IMR-90 (cell line): ENCODE measurements at regions not wholly inside any gene's neighbourhood (a gene's known extent, or its start where the extent isn't known, plus 50 kb on each side); places are given as distances from the start of the nearest gene placed in this dataset.

Experiments used
- ATAC-seq: fragments of 200-7000 bp; cut with Tn5 transposase; 2 replicates; pipeline ENCODE4 v1.9.1; 2020; ENCODE audit warnings: low read depth, mild to moderate bottlenecking, moderate library complexity
- BruUV-seq: library from RNA; stranded (reverse); fragments of 400-500 nt; replicated peaks from 2 replicates; lab custom pipeline; 2021; lab: Mats Ljungman, UMichigan
- CTCF ChIA-PET: fragments of 300-600 bp; formaldehyde crosslinking; extraction: SDS; loops from one replicate; lab custom pipeline; 2021; ENCODE audit warnings: antibody characterized with exemption; lab: Yijun Ruan, JAX
- POLR2A ChIA-PET: fragments of 300-600 bp; sonication (Branson Sonifier 250); formaldehyde crosslinking; loops from one replicate; lab custom pipeline; 2022; ENCODE audit warnings: antibody characterized with exemption; ENCODE audit not compliant: unreplicated experiment; lab: Charles Lee
- DNase-seq: peaks from one replicate; pipeline ENCODE4 v3.0.0; 2013
- H2AFZ ChIP-seq: replicated peaks from 2 replicates; pipeline ENCODE3; 2013; ENCODE audit warnings: low read length, mild to moderate bottlenecking; ENCODE audit not compliant: poor library complexity
- H2AK5ac ChIP-seq: 2 replicates; pipeline ENCODE4 v1.6.1; 2013; ENCODE audit warnings: low read depth, low read length, inconsistent platforms
- H2AK9ac ChIP-seq: replicated peaks from 2 replicates; pipeline ENCODE3; 2013; ENCODE audit warnings: mild to moderate bottlenecking, low read depth, low read length, moderate library complexity; ENCODE audit not compliant: poor library complexity
- H2BK120ac ChIP-seq: 2 replicates; pipeline ENCODE4 v1.6.1; 2013; ENCODE audit warnings: low read depth, low read length, inconsistent platforms
- H2BK15ac ChIP-seq: 3 replicates; pipeline ENCODE4 v1.6.1; 2013; ENCODE audit warnings: low read depth, low read length, inconsistent platforms
- H2BK20ac ChIP-seq: 2 replicates; pipeline ENCODE4 v1.6.1; 2013; ENCODE audit warnings: low read depth, mild to moderate bottlenecking, inconsistent platforms, low read length, moderate library complexity
- H2BK5ac ChIP-seq: 2 replicates; pipeline ENCODE4 v1.6.1; 2013; ENCODE audit warnings: mild to moderate bottlenecking, low read depth, low read length, inconsistent platforms; ENCODE audit not compliant: poor library complexity, severe bottlenecking
- H3K14ac ChIP-seq: replicated peaks from 2 replicates; pipeline ENCODE4 v1.6.1; 2013; ENCODE audit warnings: low read depth, low read length, inconsistent platforms
- H3K18ac ChIP-seq: 2 replicates; pipeline ENCODE4 v1.6.1; 2013; ENCODE audit warnings: low read depth, low read length, control low read depth
- H3K23ac ChIP-seq: 2 replicates; pipeline ENCODE4 v1.6.1; 2013; ENCODE audit warnings: low read depth, low read length, inconsistent platforms
- H3K27ac ChIP-seq: 2 replicates; pipeline ENCODE4 v1.5.1; 2013; ENCODE audit warnings: mild to moderate bottlenecking, control low read depth, low read length; ENCODE audit not compliant: insufficient read depth
- H3K27me3 ChIP-seq: 2 replicates; pipeline ENCODE4 v1.6.1; 2013; ENCODE audit warnings: low read length; ENCODE audit not compliant: control insufficient read depth, insufficient read depth
- H3K36me3 ChIP-seq: 2 replicates; pipeline ENCODE4 v1.6.1; 2013; ENCODE audit warnings: low read length, mixed read lengths; ENCODE audit not compliant: control insufficient read depth, insufficient read depth
- H3K4ac ChIP-seq: 2 replicates; pipeline ENCODE4 v1.6.1; 2013; ENCODE audit warnings: low read depth, low read length, inconsistent platforms
- H3K4me1 ChIP-seq: 2 replicates; pipeline ENCODE4 v1.6.1; 2013; ENCODE audit warnings: low read length, mixed read lengths; ENCODE audit not compliant: control insufficient read depth, insufficient read depth
- H3K4me2 ChIP-seq: 2 replicates; pipeline ENCODE4 v1.6.1; 2013; ENCODE audit warnings: low read depth, mild to moderate bottlenecking, control low read depth, low read length, moderate library complexity
- H3K4me3 ChIP-seq: 2 replicates; pipeline ENCODE4 v1.5.1; 2013; ENCODE audit warnings: low read depth, mild to moderate bottlenecking, control low read depth, low read length, moderate library complexity; ENCODE audit not compliant: insufficient read depth
- H3K56ac ChIP-seq: 2 replicates; pipeline ENCODE4 v1.6.1; 2013; ENCODE audit warnings: low read length, inconsistent platforms; ENCODE audit not compliant: insufficient read depth; ENCODE audit errors: extremely low read depth
- H3K79me1 ChIP-seq, 2 experiments: 2 replicates each; pipeline ENCODE4 v1.6.1; 2013; ENCODE audit warnings: low read length in 2 of 2, inconsistent platforms in 1 of 2, low read depth in 1 of 2
- H3K9ac ChIP-seq: 2 replicates; pipeline ENCODE4 v1.6.1; 2013; ENCODE audit warnings: low read depth, low read length, control low read depth
- H3K9me1 ChIP-seq: 2 replicates; pipeline ENCODE4 v1.6.1; 2013; ENCODE audit warnings: low read length, inconsistent platforms; ENCODE audit not compliant: insufficient read depth
- H3K9me3 ChIP-seq: 2 replicates; pipeline ENCODE4 v1.6.1; 2013; ENCODE audit warnings: low read length; ENCODE audit not compliant: control insufficient read depth, insufficient read depth
- H4K20me1 ChIP-seq: 2 replicates; pipeline ENCODE4 v1.6.1; 2013; ENCODE audit warnings: low read length, inconsistent platforms; ENCODE audit not compliant: insufficient read depth
- H4K5ac ChIP-seq: 2 replicates; pipeline ENCODE4 v1.6.1; 2013; ENCODE audit warnings: mild to moderate bottlenecking, low read depth, low read length, control low read depth
- H4K8ac ChIP-seq, 2 experiments: 2 replicates each; pipeline ENCODE4 v1.6.1; 2013; ENCODE audit warnings: low read depth in 2 of 2, low read length in 2 of 2, control low read depth in 1 of 2, inconsistent platforms in 1 of 2
- H4K91ac ChIP-seq: 2 replicates; pipeline ENCODE4 v1.6.1; 2013; ENCODE audit warnings: low read depth, low read length, inconsistent platforms; ENCODE audit not compliant: insufficient read depth
- CEBPB ChIP-seq: IDR thresholded peaks from 2 replicates; pipeline ENCODE4 v1.6.1; 2012; ENCODE audit warnings: low read depth, low read length, improper control_type of control experiment
- NFE2L2 ChIP-seq: fragments of 150-350 bp; IDR thresholded peaks from 2 replicates; pipeline ENCODE4 v1.6.1; 2016; ENCODE audit warnings: low read depth, mild to moderate bottlenecking, low read length
- RCOR1 ChIP-seq: IDR thresholded peaks from 2 replicates; pipeline ENCODE4 v1.6.1; 2012; ENCODE audit warnings: mild to moderate bottlenecking, low read length, improper control_type of control experiment; ENCODE audit not compliant: insufficient replicate concordance
- WGBS, 2 experiments: methylation state at CpG; one replicate each; pipeline versions ENCODE4 v1.1.5 to v1.1.7; 2013; ENCODE audit warnings: missing lambda C conversion rate in 2 of 2; ENCODE audit not compliant: insufficient read length in 1 of 2; ENCODE audit errors: extremely low coverage in 2 of 2; 5-methylcytosine and 5-hydroxymethylcytosine counted together
- dilution Hi-C: fragments of 300-500 bp; cut with HindIII; formaldehyde crosslinking; loops from one replicate; pipeline ENCODE4 v1.14.3; 2018; ENCODE audit warnings: low sequenced_read_pairs; ENCODE audit not compliant: unreplicated experiment
- in situ Hi-C: fragments of 300-500 bp; cut with MboI; formaldehyde crosslinking; loops from 3 replicates; pipeline ENCODE4 v1.14.3; 2019; ENCODE audit warnings: low sequenced_read_pairs, inconsistent platforms, mixed read lengths
- intact Hi-C: fragments of 100-400 bp; cut with micrococcal nuclease; formaldehyde crosslinking; loops from 2 replicates; pipeline ENCODE4 v1.10.0; 2022

DNA sequence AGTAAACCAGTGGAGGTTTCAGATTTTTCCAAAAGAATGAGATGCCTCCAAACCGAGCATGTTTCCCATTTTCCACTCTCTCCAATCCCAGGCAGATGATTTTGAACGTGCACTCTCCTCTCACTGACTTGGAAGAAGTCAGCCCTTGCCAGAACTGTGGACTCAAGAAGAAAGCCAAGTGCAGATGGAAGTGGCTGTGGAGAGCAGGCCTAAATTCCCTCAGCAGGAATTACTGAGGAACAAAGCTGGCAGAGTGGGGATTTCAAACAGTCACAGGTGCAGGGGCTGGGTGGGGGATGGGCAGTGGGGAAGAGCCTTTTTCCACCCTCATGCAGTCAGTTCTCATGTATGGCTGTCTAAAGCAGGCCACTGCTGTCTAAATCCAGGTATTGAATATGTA, 55.3 kb downstream of the PABIR2 start:
- dilution Hi-C loops: no loop called here
- Histone ChIP-seq H3K9me1 (peaks cover 5% of the 10 kb centered on the region; the same call in 1 of the 2 replicates), H2AK5ac (no peak overlapping the region), H3K27ac (no peak overlapping the region), H3K4me2 (no peak overlapping the region), H2AFZ (no peak overlapping the region), H4K20me1 (no peaks in the 10 kb centered on the region), H3K14ac (no peak overlapping the region), H3K4ac (no peak overlapping the region), H4K91ac (no peak overlapping the region), H2BK5ac (no peak overlapping the region), H3K4me3 (no peak overlapping the region), H4K8ac (no peak overlapping the region), H3K23ac (no peak overlapping the region), H3K9me3 (peaks cover 2% of the 10 kb centered on the region; the same call in 1 of the 2 replicates), H2BK15ac (no peak overlapping the region), H3K79me1 (no peaks in the 10 kb centered on the region), H3K27me3 (peaks cover 3% of the 10 kb centered on the region; the same call in 1 of the 2 replicates), H2BK20ac (no peak overlapping the region; the same call in 1 of the 2 replicates), H3K56ac (no peak overlapping the region), H4K5ac (no peak overlapping the region), H3K4me1 (peaks cover 2% of the 10 kb centered on the region), H3K36me3 (no peaks in the 10 kb centered on the region), H3K18ac (no peak overlapping the region), H3K9ac (no peak overlapping the region), H2BK120ac (no peak overlapping the region), H2AK9ac (peak overlapping the region; percentile 19)
- POLR2A ChIA-PET: no interaction called here
- no peak for TF ChIP-seq RCOR1
- no peak for TF ChIP-seq CEBPB
- no peak for TF ChIP-seq NFE2L2
- no peak for DNase-seq
- CTCF ChIA-PET: no interaction called here
- WGBS, 2 experiments: no CpG with 5 or more reads among the region's 2 CpGs
- intact Hi-C loops: no loop called here
- in situ Hi-C loops: no loop called here
- no TSS peak for BruUV-seq
- no peak for ATAC-seq
